H9 (cell line): ENCODE measurements at regions not wholly inside any gene's neighbourhood (a gene's known extent, or its start where the extent isn't known, plus 50 kb on each side); places are given as distances from the start of the nearest gene placed in this dataset.

ENCODE experiments used
- DNase-seq: peaks from one replicate; pipeline ENCODE4 v3.0.0-alpha.2; 2017
- H2AFZ ChIP-seq: one replicate; pipeline ENCODE4 v1.6.1; 2013; ENCODE audit warnings: mild to moderate bottlenecking, low read length, control low read depth, moderate library complexity
- H2AK5ac ChIP-seq: 2 replicates; pipeline ENCODE4 v1.6.1; 2013; ENCODE audit warnings: low read length, control low read depth, mixed read lengths; ENCODE audit not compliant: insufficient read length
- H2BK120ac ChIP-seq: one replicate; pipeline ENCODE4 v1.6.1; 2013; ENCODE audit warnings: low read depth, mild to moderate bottlenecking, low read length, control low read depth, inconsistent platforms; ENCODE audit not compliant: poor library complexity, severe bottlenecking
- H2BK12ac ChIP-seq: 2 replicates; pipeline ENCODE4 v1.6.1; 2013; ENCODE audit warnings: low read length, control low read depth, mixed read lengths, low read depth; ENCODE audit not compliant: insufficient read length
- H2BK15ac ChIP-seq: 2 replicates; pipeline ENCODE4 v1.6.1; 2013; ENCODE audit warnings: low read depth, low read length, control low read depth
- H2BK20ac ChIP-seq: one replicate; pipeline ENCODE4 v1.6.1; 2013; ENCODE audit warnings: low read depth, mild to moderate bottlenecking, low read length, control low read depth, inconsistent platforms; ENCODE audit not compliant: poor library complexity, severe bottlenecking
- H2BK5ac ChIP-seq: 2 replicates; pipeline ENCODE4 v1.6.1; 2013; ENCODE audit warnings: low read length, control low read depth, mixed read lengths; ENCODE audit not compliant: insufficient read length
- H3K14ac ChIP-seq: 2 replicates; pipeline ENCODE4 v1.6.1; 2013; ENCODE audit warnings: low read length, control low read depth; ENCODE audit not compliant: insufficient read depth
- H3K18ac ChIP-seq: 2 replicates; pipeline ENCODE4 v1.6.1; 2013; ENCODE audit warnings: low read depth, mild to moderate bottlenecking, mixed read lengths, low read length, control low read depth; ENCODE audit not compliant: insufficient read length
- H3K23ac ChIP-seq: 2 replicates; pipeline ENCODE4 v1.6.1; 2013; ENCODE audit warnings: low read length, control low read depth, mixed read lengths, low read depth; ENCODE audit not compliant: insufficient read length
- H3K23me2 ChIP-seq: 2 replicates; pipeline ENCODE4 v1.6.1; 2013; ENCODE audit warnings: low read depth, mild to moderate bottlenecking, mixed read lengths, low read length, control low read depth; ENCODE audit not compliant: insufficient read length, poor library complexity, severe bottlenecking
- H3K27ac ChIP-seq: 2 replicates; pipeline ENCODE4 v1.5.1; 2013; ENCODE audit warnings: low read length, control low read depth, mixed read lengths, low read depth; ENCODE audit not compliant: insufficient read length
- H3K27me3 ChIP-seq: 2 replicates; pipeline ENCODE4 v1.6.1; 2013; ENCODE audit warnings: low read length, control low read depth, inconsistent platforms; ENCODE audit not compliant: insufficient read depth
- H3K4ac ChIP-seq: 2 replicates; pipeline ENCODE4 v1.6.1; 2013; ENCODE audit warnings: low read depth, mild to moderate bottlenecking, control low read depth, inconsistent platforms, low read length, moderate library complexity
- H3K4me1 ChIP-seq: 2 replicates; pipeline ENCODE4 v1.6.1; 2013; ENCODE audit warnings: low read length, control low read depth, inconsistent platforms; ENCODE audit not compliant: insufficient read depth
- H3K4me2 ChIP-seq: 2 replicates; pipeline ENCODE4 v1.6.1; 2013; ENCODE audit warnings: low read length, control low read depth, mixed read lengths; ENCODE audit not compliant: insufficient read length, insufficient read depth
- H3K56ac ChIP-seq: 2 replicates; pipeline ENCODE4 v1.6.1; 2013; ENCODE audit warnings: low read depth, mild to moderate bottlenecking, mixed read lengths, low read length, control low read depth; ENCODE audit not compliant: insufficient read length
- H3K79me1 ChIP-seq: 2 replicates; pipeline ENCODE4 v1.6.1; 2013; ENCODE audit warnings: low read depth, mild to moderate bottlenecking, moderate library complexity, low read length, control low read depth, inconsistent platforms; ENCODE audit not compliant: insufficient read depth, poor library complexity, severe bottlenecking
- H3K79me2 ChIP-seq: 2 replicates; pipeline ENCODE4 v1.6.1; 2013; ENCODE audit warnings: low read length, control low read depth, inconsistent platforms; ENCODE audit not compliant: insufficient read depth
- H3K9ac ChIP-seq: 2 replicates; pipeline ENCODE4 v1.6.1; 2013; ENCODE audit warnings: low read length, control low read depth, mixed read lengths; ENCODE audit not compliant: insufficient read length; ENCODE audit errors: extremely low read depth
- H3K9me3 ChIP-seq: one replicate; pipeline ENCODE4 v1.6.1; 2013; ENCODE audit warnings: low read depth, low read length, inconsistent platforms; ENCODE audit not compliant: control insufficient read depth
- H3T11ph ChIP-seq: one replicate; pipeline ENCODE4 v1.6.1; 2013; ENCODE audit warnings: mild to moderate bottlenecking, low read length, control low read depth, inconsistent platforms
- H4K20me1 ChIP-seq: one replicate; pipeline ENCODE4 v1.6.1; 2013; ENCODE audit not compliant: control insufficient read depth, insufficient read length, insufficient read depth
- H4K5ac ChIP-seq: 2 replicates; pipeline ENCODE4 v1.6.1; 2013; ENCODE audit warnings: low read depth, mild to moderate bottlenecking, mixed read lengths, low read length, control low read depth; ENCODE audit not compliant: insufficient read length
- H4K8ac ChIP-seq: replicated peaks from 2 replicates; pipeline ENCODE4 v1.6.1; 2013; ENCODE audit warnings: low read length, control low read depth, mixed read lengths, low read depth; ENCODE audit not compliant: insufficient read length
- H4K91ac ChIP-seq: 2 replicates; pipeline ENCODE4 v1.6.1; 2013; ENCODE audit warnings: low read depth, mild to moderate bottlenecking, moderate library complexity, mixed read lengths, low read length, control low read depth; ENCODE audit not compliant: insufficient read length
- H3K27ac Mint-ChIP-seq, 3 experiments: 2 replicates in 2 of 3; 3 replicates in 1 of 3; pipeline ENCODE4 v1.8.0; 2020 to 2021; ENCODE audit warnings: mixed read lengths in 3 of 3, mild to moderate bottlenecking in 1 of 3, moderate library complexity in 1 of 3
- H3K27me3 Mint-ChIP-seq: 2 replicates; pipeline ENCODE4 v1.8.0; 2021; ENCODE audit warnings: low read depth, mild to moderate bottlenecking, moderate library complexity, mixed read lengths
- H3K36me3 Mint-ChIP-seq, 3 experiments: 2 replicates in 2 of 3; 3 replicates in 1 of 3; pipeline ENCODE4 v1.8.0; 2020 to 2021; ENCODE audit warnings: low read depth in 3 of 3, mixed read lengths in 3 of 3; ENCODE audit not compliant: insufficient read depth in 1 of 3
- H3K4me1 Mint-ChIP-seq, 2 experiments: 2 replicates each; pipeline ENCODE4 v1.8.0; 2020; ENCODE audit warnings: mixed read lengths in 2 of 2
- H3K4me3 Mint-ChIP-seq, 2 experiments: 2 replicates in 1 of 2; 3 replicates in 1 of 2; pipeline ENCODE4 v1.8.0; 2020 to 2021; ENCODE audit warnings: mild to moderate bottlenecking in 2 of 2, mixed read lengths in 2 of 2, moderate library complexity in 1 of 2
- H3K9me3 Mint-ChIP-seq, 2 experiments: 2 replicates in 1 of 2; 3 replicates in 1 of 2; pipeline ENCODE4 v1.8.0; 2020; ENCODE audit warnings: mild to moderate bottlenecking in 2 of 2, mixed read lengths in 2 of 2, moderate library complexity in 1 of 2
- CTCF ChIP-seq: fragments of 200-600 bp; sonication (generic); conservative IDR thresholded peaks from 3 replicates; pipeline ENCODE4 v1.8.0; 2021; ENCODE audit warnings: antibody characterized with exemption, mild to moderate bottlenecking
- WGBS: extraction: QIAGEN DNeasy Blood & Tissue Kit; methylation state at CpG from one replicate; pipeline ENCODE4 v1.1.7; 2013; ENCODE audit warnings: missing lambda C conversion rate, low lambda C conversion rate, mixed read lengths; ENCODE audit not compliant: insufficient read length; ENCODE audit errors: extremely low coverage; 5-methylcytosine and 5-hydroxymethylcytosine counted together

GRCh38 chr3:1832395-1832794 is 266.3 kb upstream of the CNTN4 start:
- Histone ChIP-seq H2BK120ac (no peak overlapping the region), H3K4me2 (no peak overlapping the region), H3K23me2 (no peaks in the 10 kb centered on the region), H3K9ac (no peak overlapping the region), H2BK5ac (no peak overlapping the region), H3K9me3 (no peaks in the 10 kb centered on the region), H3K27me3 (no peaks in the 10 kb centered on the region), H3K79me2 (no peaks in the 10 kb centered on the region), H2AFZ (no peak overlapping the region), H3K18ac (no peak overlapping the region), H4K91ac (no peak overlapping the region), H4K5ac (no peak overlapping the region), H4K8ac (no peak overlapping the region), H3K4me1 (no peaks in the 10 kb centered on the region), H3T11ph (no peak overlapping the region), H2BK20ac (no peak overlapping the region), H3K27ac (no peak overlapping the region), H3K4ac (no peak overlapping the region), H3K79me1 (no peaks in the 10 kb centered on the region), H2AK5ac (no peak overlapping the region), H3K14ac (no peak overlapping the region), H2BK15ac (no peak overlapping the region), H2BK12ac (no peak overlapping the region), H3K56ac (no peak overlapping the region), H3K23ac (no peak overlapping the region), H4K20me1 (no peaks in the 10 kb centered on the region)
- Mint-ChIP-seq H3K4me1 (no peaks in the 10 kb centered on the region), H3K36me3 (no peaks in the 10 kb centered on the region), H3K27ac (no peak overlapping the region), H3K9me3 (no peaks in the 10 kb centered on the region), H3K27me3 (no peaks in the 10 kb centered on the region), H3K4me3 (no peak overlapping the region)
- DNase-seq = no peak
- TF ChIP-seq CTCF = no peak
- no CpG with 5 or more reads among the region's 3 CpGs for WGBS
